H1 (cell line): ENCODE measurements at regions not wholly inside any gene's neighbourhood (a gene's known extent, or its start where the extent isn't known, plus 50 kb on each side); places are given as distances from the start of the nearest gene placed in this dataset.

Experiments used
- CEBPB ChIP-seq: IDR thresholded peaks from 2 replicates; pipeline ENCODE4 v1.6.1; 2012; ENCODE audit warnings: low read depth, low read length
- GABPA ChIP-seq: IDR thresholded peaks from 2 replicates; pipeline ENCODE4 v1.6.1; 2011; ENCODE audit warnings: mild to moderate bottlenecking, low read length, moderate library complexity, borderline replicate concordance; ENCODE audit not compliant: insufficient read depth
- GTF2F1 ChIP-seq: IDR thresholded peaks from 2 replicates; pipeline ENCODE4 v1.6.1; 2012; ENCODE audit warnings: low read depth, low read length, improper control_type of control experiment, borderline replicate concordance
- NRF1 ChIP-seq: IDR thresholded peaks from 2 replicates; pipeline ENCODE4 v1.6.1; 2011; ENCODE audit warnings: mild to moderate bottlenecking, low read depth, low read length, improper control_type of control experiment
- POLR2A ChIP-seq, 2 experiments: IDR thresholded peaks; 1 replicate in 1 of 2; 2 replicates in 1 of 2; pipeline ENCODE4 v1.6.1; 2011; ENCODE audit warnings: low read depth in 2 of 2, low read length in 2 of 2, mild to moderate bottlenecking in 2 of 2; ENCODE audit errors: control extremely low read depth in 1 of 2
- SIN3A ChIP-seq, 2 experiments: IDR thresholded peaks in 1 of 2; conservative IDR thresholded peaks in 1 of 2; 2 replicates each; pipeline ENCODE4 v1.6.1; 2011 to 2012; ENCODE audit warnings: low read length in 2 of 2, improper control_type of control experiment in 1 of 2, low read depth in 1 of 2, mild to moderate bottlenecking in 1 of 2
- TCF12 ChIP-seq: IDR thresholded peaks from 2 replicates; pipeline ENCODE4 v1.6.1; 2011; ENCODE audit warnings: low read depth, mild to moderate bottlenecking, low read length
- YY1 ChIP-seq: IDR thresholded peaks from 2 replicates; pipeline ENCODE4 v1.6.1; 2011; ENCODE audit warnings: low read depth, mild to moderate bottlenecking, low read length
- ZNF274 ChIP-seq: IDR thresholded peaks from 2 replicates; pipeline ENCODE4 v1.7.0; 2012; ENCODE audit warnings: low read length, borderline replicate concordance; ENCODE audit errors: extremely low read depth
- TF ChIP-seq, protein P1 (sequence below), 3 experiments: IDR thresholded peaks; 1 replicate in 2 of 3; 2 replicates in 1 of 3; pipeline versions ENCODE4 v1.5.1 to v1.6.1; 2011; ENCODE audit warnings: low read length in 3 of 3, mild to moderate bottlenecking in 3 of 3, inconsistent platforms in 2 of 3, low read depth in 1 of 3, moderate library complexity in 1 of 3; ENCODE audit not compliant: insufficient read depth in 1 of 3; ENCODE audit errors: control extremely low read depth in 1 of 3

GRCh38 chr2:163465440-163465839, 270.4 kb downstream of the FIGN start:
- TF ChIP-seq ZNF274 (no peak), CEBPB (no peak), YY1 (no peak), POLR2A (IDR thresholded peaks at IDR 0.05; ENCODE audit: control extremely low read depth in 1 of 2, low read depth in 2 of 2, low read length in 2 of 2) (no peak), SIN3A (conservative IDR thresholded peaks at IDR 0.05 in 1 of 2, IDR thresholded peaks at IDR 0.05 in 1 of 2; ENCODE audit: low read depth in 1 of 2, low read length in 2 of 2) (no peak), GABPA (no peak), NRF1 (no peak), TCF12 (no peak), GTF2F1 (no peak)
- TF ChIP-seq, protein P1, sequence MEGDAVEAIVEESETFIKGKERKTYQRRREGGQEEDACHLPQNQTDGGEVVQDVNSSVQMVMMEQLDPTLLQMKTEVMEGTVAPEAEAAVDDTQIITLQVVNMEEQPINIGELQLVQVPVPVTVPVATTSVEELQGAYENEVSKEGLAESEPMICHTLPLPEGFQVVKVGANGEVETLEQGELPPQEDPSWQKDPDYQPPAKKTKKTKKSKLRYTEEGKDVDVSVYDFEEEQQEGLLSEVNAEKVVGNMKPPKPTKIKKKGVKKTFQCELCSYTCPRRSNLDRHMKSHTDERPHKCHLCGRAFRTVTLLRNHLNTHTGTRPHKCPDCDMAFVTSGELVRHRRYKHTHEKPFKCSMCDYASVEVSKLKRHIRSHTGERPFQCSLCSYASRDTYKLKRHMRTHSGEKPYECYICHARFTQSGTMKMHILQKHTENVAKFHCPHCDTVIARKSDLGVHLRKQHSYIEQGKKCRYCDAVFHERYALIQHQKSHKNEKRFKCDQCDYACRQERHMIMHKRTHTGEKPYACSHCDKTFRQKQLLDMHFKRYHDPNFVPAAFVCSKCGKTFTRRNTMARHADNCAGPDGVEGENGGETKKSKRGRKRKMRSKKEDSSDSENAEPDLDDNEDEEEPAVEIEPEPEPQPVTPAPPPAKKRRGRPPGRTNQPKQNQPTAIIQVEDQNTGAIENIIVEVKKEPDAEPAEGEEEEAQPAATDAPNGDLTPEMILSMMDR (IDR thresholded peaks at IDR 0.05; ENCODE audit: control extremely low read depth in 1 of 3, insufficient read depth in 1 of 3, low read depth in 1 of 3, low read length in 3 of 3): no peak
